Subcutaneous abdominal adipose tissue (tissue), 5 donors: ENCODE measurements at regions not wholly inside any gene's neighbourhood (a gene's known extent, or its start where the extent isn't known, plus 50 kb on each side); places are given as distances from the start of the nearest gene placed in this dataset.
"Not testable (repeated sequence)": the region's sequence is repeated elsewhere in the genome, so short reads cannot be mapped to it uniquely, and the experiment has no call there.

Experiments used
- H3K27ac ChIP-seq: one replicate; pipeline ENCODE4 v1.7.0; 2013; ENCODE audit warnings: low read depth, mild to moderate bottlenecking, inconsistent platforms, low read length, moderate library complexity
- H3K27me3 ChIP-seq, 5 donors: one replicate each; pipeline ENCODE4 v1.7.0; 2013; ENCODE audit warnings: low read length in 5 of 5, inconsistent platforms in 1 of 5; ENCODE audit not compliant: control insufficient read depth in 5 of 5, insufficient read depth in 4 of 5
- H3K36me3 ChIP-seq, 5 donors: one replicate each; pipeline ENCODE4 v1.7.0; 2013; ENCODE audit warnings: low read length in 5 of 5; ENCODE audit not compliant: control insufficient read depth in 5 of 5, insufficient read depth in 5 of 5
- H3K4me1 ChIP-seq, 5 donors: one replicate each; pipeline ENCODE4 v1.7.0; 2013; ENCODE audit warnings: low read length in 5 of 5, mild to moderate bottlenecking in 3 of 5, moderate library complexity in 1 of 5; ENCODE audit not compliant: control insufficient read depth in 5 of 5, insufficient read depth in 5 of 5
- H3K4me3 ChIP-seq, 5 donors: one replicate each; pipeline ENCODE4 v1.7.0; 2013; ENCODE audit warnings: low read length in 5 of 5, low read depth in 1 of 5
- H3K9ac ChIP-seq, 5 donors: one replicate each; pipeline ENCODE4 v1.7.0; 2013; ENCODE audit warnings: low read length in 5 of 5, mild to moderate bottlenecking in 4 of 5, moderate library complexity in 3 of 5
- H3K9me3 ChIP-seq, 5 donors: one replicate each; pipeline ENCODE4 v1.7.0; 2013; ENCODE audit warnings: low read length in 5 of 5; ENCODE audit not compliant: control insufficient read depth in 5 of 5
- donor health status: healthy.
- donor health status: healthy.
- donor health status: healthy.
- donor health status: healthy.
- donor health status: healthy.

DNA sequence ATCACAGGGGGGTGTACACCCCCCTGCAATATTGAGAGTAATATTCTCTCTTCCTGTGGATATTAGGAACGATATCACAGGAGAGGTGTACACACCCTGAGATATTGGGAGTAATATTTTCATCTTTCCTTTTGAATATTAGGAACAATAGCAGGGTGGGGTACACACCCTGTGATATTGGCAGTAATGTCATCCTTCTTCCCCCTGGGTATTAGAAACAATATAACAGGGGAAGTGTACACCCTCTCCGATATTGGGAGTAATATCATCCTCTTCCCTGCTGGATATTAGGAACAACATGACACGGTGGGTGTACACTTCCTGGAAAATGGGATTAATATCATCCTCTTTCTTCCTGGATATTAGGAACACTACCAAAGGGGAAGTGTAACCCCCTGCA is 57.8 kb upstream of the CEACAM21 start:
- peaks cover 0 to 34% (median 25%) of the 10 kb centered on the region in 5 donors for H3K27me3 ChIP-seq

DNA sequence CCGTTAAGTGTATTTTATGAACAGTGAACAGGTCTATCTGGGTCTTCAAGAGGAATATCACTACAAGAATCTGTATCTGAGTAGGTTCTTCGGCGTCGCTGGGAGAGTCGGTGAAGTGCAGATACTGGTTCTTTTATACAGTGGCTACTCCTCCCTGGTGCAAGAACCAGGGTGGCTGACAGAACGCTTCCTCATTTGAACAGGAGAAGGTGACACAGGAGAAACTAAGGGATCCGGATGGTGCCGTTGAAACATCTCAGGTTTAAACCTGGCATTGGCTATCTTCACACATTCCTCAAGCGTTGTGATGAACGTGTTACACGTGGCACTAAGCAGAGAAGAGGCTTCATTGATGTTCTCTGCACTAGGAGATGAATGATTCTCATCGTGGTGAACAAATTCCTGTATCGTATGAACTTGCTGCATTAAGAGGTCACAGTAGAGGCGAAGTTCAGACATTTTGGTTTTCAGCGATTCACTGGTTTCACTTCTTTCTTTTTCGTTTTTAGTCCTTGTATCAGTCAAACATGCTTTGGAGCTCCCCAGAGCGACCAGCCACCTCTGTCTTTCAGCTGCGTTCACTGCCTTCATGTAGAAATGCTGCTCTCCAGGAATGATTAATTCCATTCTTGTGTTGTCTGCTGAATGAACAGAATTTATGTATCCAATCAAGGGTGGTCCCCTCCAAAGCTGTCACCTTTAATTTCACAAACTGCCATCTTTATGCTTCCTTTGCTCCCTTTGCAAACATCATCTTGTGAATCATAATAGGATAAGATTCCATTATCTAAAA is 54.6 kb upstream of the CEACAM21 start:
- not testable (repeated sequence) for H3K9ac ChIP-seq, H3K27ac ChIP-seq, H3K36me3 ChIP-seq, H3K9me3 ChIP-seq
- Histone ChIP-seq H3K27me3 (peaks cover 0 to 35% (median 24%) of the 10 kb centered on the region in 5 donors), H3K4me1 (peaks cover 2 to 23% (median 8%) of the 10 kb centered on the region in 5 donors), H3K4me3 (peak overlapping the region in 4 of 5 donors; percentile 26 to 54 (median 43))

More for the DNA sequence above, 57.8 kb upstream of the CEACAM21 start:
- no peak overlapping the region for H3K9ac ChIP-seq
- H3K27ac ChIP-seq, result no peak overlapping the region
- peaks cover 0 to 23% (median 8%) of the 10 kb centered on the region in 5 donors for H3K4me1 ChIP-seq
- H3K9me3 ChIP-seq, result no peaks in the 10 kb centered on the region
- H3K4me3 ChIP-seq, result no peak overlapping the region
- H3K36me3 ChIP-seq, result no peaks in the 10 kb centered on the region

DNA sequence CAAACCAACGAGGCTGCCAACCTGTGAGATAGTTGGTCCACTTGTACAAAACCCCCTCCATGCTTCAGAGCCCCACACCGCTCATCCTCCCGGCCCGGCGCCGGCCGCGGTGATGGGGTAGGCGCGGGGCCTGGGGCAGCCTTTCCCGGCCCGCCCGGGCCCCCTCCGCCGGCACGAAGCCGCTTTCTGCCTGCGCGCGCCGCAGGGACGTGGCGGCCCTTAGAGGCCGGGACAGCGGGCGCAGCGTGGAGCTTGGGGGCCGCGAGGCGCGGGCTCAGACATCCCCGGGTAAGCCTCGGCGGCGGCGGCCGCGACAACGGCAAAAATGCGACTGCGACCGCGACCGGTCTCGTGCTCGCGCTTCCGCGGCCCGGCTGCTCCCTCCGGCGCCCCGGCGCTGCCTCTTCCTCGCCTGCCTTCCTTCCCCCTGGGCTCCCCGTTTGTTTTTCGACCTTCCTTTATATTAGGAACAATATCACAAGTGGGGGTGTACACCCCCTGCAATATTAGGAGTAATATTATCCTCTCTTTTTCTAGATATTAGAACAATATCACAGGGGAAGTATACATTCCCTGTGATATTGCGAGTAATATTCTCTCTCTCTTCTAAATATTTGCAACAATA is 53.9 kb upstream of the CEACAM21 start:
- Histone ChIP-seq H3K27ac (no peak overlapping the region), H3K4me3 (peak overlapping the region in 4 of 5 donors; percentile 17 to 54 (median 43)), H3K36me3 (no peaks in the 10 kb centered on the region), H3K9me3 (no peaks in the 10 kb centered on the region), H3K27me3 (peaks cover 0 to 35% (median 20%) of the 10 kb centered on the region in 5 donors), H3K4me1 (peaks cover 2 to 18% (median 8%) of the 10 kb centered on the region in 5 donors), H3K9ac (no peak overlapping the region)

- Histone ChIP-seq H3K9ac (no peak overlapping the region), H3K9me3 (peaks cover 0 to 20% (median 3%) of the 10 kb centered on the region in 5 donors), H3K27ac (no peak overlapping the region), H3K27me3 (peaks cover 0 to 26% (median 6%) of the 10 kb centered on the region in 5 donors), H3K36me3 (no peaks in the 10 kb centered on the region), H3K4me1 (peaks cover 4 to 20% (median 10%) of the 10 kb centered on the region in 5 donors), H3K4me3 (no peak overlapping the region)
These were observed 50.0 kb upstream of the CEACAM21 start for GRCh38 chr19:41525989-41526388.
